ENCODE measurements at regions not wholly inside any gene's neighbourhood (a gene's known extent, or its start where the extent isn't known, plus 50 kb on each side); places are given as distances from the start of the nearest gene placed in this dataset.

DNA sequence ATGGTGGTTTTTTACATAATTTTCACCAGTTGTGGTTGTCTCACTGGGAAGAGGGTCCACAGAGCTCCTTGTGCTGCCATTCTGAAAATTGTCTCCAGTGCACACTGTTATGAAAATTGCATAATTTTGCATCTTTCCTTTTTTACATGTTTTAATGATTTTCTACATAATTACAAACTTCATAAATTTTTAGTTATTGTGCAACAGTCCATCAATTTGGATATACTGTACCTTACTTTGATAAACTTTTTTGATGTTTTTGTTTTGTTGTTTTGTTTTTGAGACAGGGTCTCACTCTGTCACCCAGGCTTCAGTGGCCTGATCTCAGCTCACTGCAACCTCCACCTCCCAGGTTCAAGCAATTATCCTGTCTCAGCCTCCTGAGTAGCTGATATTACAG is 70.6 kb upstream of the AUTS2 start:
- no peak overlapping the region for H3K4me3 Mint-ChIP-seq
- POLR2A ChIA-PET, result no interaction called here

GRCh38 chr7:69531050-69531449 is 67.2 kb upstream of the AUTS2 start:
- POLR2A ChIA-PET, result no interaction called here
- Histone ChIP-seq H3K27me3 (replicated peaks in 1 of 2; ENCODE audit: control insufficient read depth in 2 of 2, extremely low read depth in 1 of 2, insufficient read depth in 2 of 2, low read length in 1 of 2) (peaks cover 0 to 7% of the 10 kb centered on the region in 2 experiments), H3K9me3 (no peaks in the 10 kb centered on the region), H3K27ac (ENCODE audit: low read length) (no peak overlapping the region), H3K36me3 (ENCODE audit: control insufficient read depth in 2 of 2, extremely low read depth in 1 of 2, insufficient read depth in 1 of 2, low read length in 1 of 2) (no peaks in the 10 kb centered on the region), H3K4me3 (ENCODE audit: control insufficient read depth in 1 of 2, extremely low read depth in 1 of 2, low read length in 1 of 2) (no peak overlapping the region), H3K4me1 (ENCODE audit: control insufficient read depth in 1 of 2, extremely low read depth in 1 of 2, insufficient read depth in 2 of 2, low read length in 2 of 2) (no peaks in the 10 kb centered on the region)
- WGBS (ENCODE audit: insufficient coverage), result 80% methylated on average over 1 of the region's 3 CpGs
- no peak for DNase-seq
- H3K36me3 Mint-ChIP-seq, result no peaks in the 10 kb centered on the region
- no peak for ATAC-seq (replicated peaks in 1 of 4)
- H3K27ac Mint-ChIP-seq, result no peak overlapping the region
- no peak overlapping the region for H3K4me3 Mint-ChIP-seq
- CTCF ChIA-PET, result interaction anchor here in 1 of 2 donors (0.6 kb wide), 1 partner anchor 51 kb away, joined by 4 read pairs; no protein-coding TSS in a partner anchor
- H3K4me1 Mint-ChIP-seq, result no peaks in the 10 kb centered on the region
- H3K27me3 Mint-ChIP-seq, result peaks cover 0 to 5% of the 10 kb centered on the region in 2 donors
- no peaks in the 10 kb centered on the region for H3K9me3 Mint-ChIP-seq

More for the DNA sequence above, 70.6 kb upstream of the AUTS2 start:
- no peak overlapping the region for H3K27ac Mint-ChIP-seq
- Histone ChIP-seq H3K27me3 (replicated peaks in 1 of 2; ENCODE audit: control insufficient read depth in 2 of 2, extremely low read depth in 1 of 2, insufficient read depth in 2 of 2, low read length in 1 of 2) (peaks cover 0 to 7% of the 10 kb centered on the region in 2 experiments), H3K36me3 (ENCODE audit: control insufficient read depth in 2 of 2, extremely low read depth in 1 of 2, insufficient read depth in 1 of 2, low read length in 1 of 2) (no peaks in the 10 kb centered on the region), H3K9me3 (no peaks in the 10 kb centered on the region), H3K4me1 (ENCODE audit: control insufficient read depth in 1 of 2, extremely low read depth in 1 of 2, insufficient read depth in 2 of 2, low read length in 2 of 2) (no peaks in the 10 kb centered on the region), H3K27ac (ENCODE audit: low read length) (no peak overlapping the region), H3K4me3 (ENCODE audit: control insufficient read depth in 1 of 2, extremely low read depth in 1 of 2, low read length in 1 of 2) (no peak overlapping the region)
- no peak for ATAC-seq (replicated peaks in 1 of 4)
- no peak for DNase-seq
- H3K27me3 Mint-ChIP-seq, result peaks cover 0 to 5% of the 10 kb centered on the region in 2 donors
- no peaks in the 10 kb centered on the region for H3K4me1 Mint-ChIP-seq
- no peaks in the 10 kb centered on the region for H3K36me3 Mint-ChIP-seq
- CTCF ChIA-PET, result no interaction called here
- H3K9me3 Mint-ChIP-seq, result peaks cover 0 to 10% (median 2%) of the 10 kb centered on the region in 3 donors

GRCh38 chr7:69534461-69535041 is 63.7 kb upstream of the AUTS2 start:
- H3K27ac ChIP-seq (ENCODE audit: low read length), result no peak overlapping the region
- no peaks in the 10 kb centered on the region for H3K36me3 ChIP-seq (ENCODE audit: control insufficient read depth in 2 of 2, extremely low read depth in 1 of 2, insufficient read depth in 1 of 2, low read length in 1 of 2)
- H3K36me3 Mint-ChIP-seq, result no peaks in the 10 kb centered on the region
- H3K4me3 ChIP-seq (ENCODE audit: control insufficient read depth in 1 of 2, extremely low read depth in 1 of 2, low read length in 1 of 2), result no peak overlapping the region
- ChIA-PET CTCF (no interaction called here), POLR2A (no interaction called here)
- no peak overlapping the region for H3K27ac Mint-ChIP-seq
- 86% methylated on average over 11 of the region's 15 CpGs for WGBS (ENCODE audit: insufficient coverage)
- H3K27me3 Mint-ChIP-seq, result no peaks in the 10 kb centered on the region
- H3K4me1 ChIP-seq (ENCODE audit: control insufficient read depth in 1 of 2, extremely low read depth in 1 of 2, insufficient read depth in 2 of 2, low read length in 2 of 2), result no peaks in the 10 kb centered on the region
- H3K4me3 Mint-ChIP-seq, result no peak overlapping the region
- H3K27me3 ChIP-seq (replicated peaks in 1 of 2; ENCODE audit: control insufficient read depth in 2 of 2, extremely low read depth in 1 of 2, insufficient read depth in 2 of 2, low read length in 1 of 2), result no peaks in the 10 kb centered on the region
- DNase-seq, result no peak
- ATAC-seq (replicated peaks in 1 of 4), result no peak
- no peaks in the 10 kb centered on the region for H3K9me3 ChIP-seq
- H3K9me3 Mint-ChIP-seq, result no peaks in the 10 kb centered on the region
- no peaks in the 10 kb centered on the region for H3K4me1 Mint-ChIP-seq

DNA sequence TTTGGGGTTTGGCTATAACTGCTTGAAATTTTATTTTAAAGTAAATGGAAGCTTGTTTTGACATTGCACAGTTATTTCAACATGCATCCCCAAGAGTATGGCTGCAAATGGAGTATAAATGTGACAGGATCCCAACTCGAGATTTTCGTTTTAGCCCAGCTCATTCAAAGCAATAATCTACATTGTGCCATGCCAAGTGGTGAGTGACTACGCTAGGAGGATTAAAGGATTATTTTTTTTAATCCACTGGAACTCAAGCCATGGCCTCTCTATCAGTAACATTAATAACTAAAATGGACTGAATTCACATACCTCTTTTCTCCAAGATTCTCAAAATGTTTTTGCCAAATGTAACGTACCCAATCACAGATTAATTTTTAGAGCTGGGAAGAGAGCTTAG is 60.6 kb upstream of the AUTS2 start:
- Histone ChIP-seq H3K36me3 (ENCODE audit: control insufficient read depth in 2 of 2, extremely low read depth in 1 of 2, insufficient read depth in 1 of 2, low read length in 1 of 2) (no peaks in the 10 kb centered on the region), H3K9me3 (no peaks in the 10 kb centered on the region), H3K4me1 (ENCODE audit: control insufficient read depth in 1 of 2, extremely low read depth in 1 of 2, insufficient read depth in 2 of 2, low read length in 2 of 2) (no peaks in the 10 kb centered on the region), H3K27ac (ENCODE audit: low read length) (no peak overlapping the region), H3K27me3 (replicated peaks in 1 of 2; ENCODE audit: control insufficient read depth in 2 of 2, extremely low read depth in 1 of 2, insufficient read depth in 2 of 2, low read length in 1 of 2) (no peaks in the 10 kb centered on the region), H3K4me3 (ENCODE audit: control insufficient read depth in 1 of 2, extremely low read depth in 1 of 2, low read length in 1 of 2) (no peak overlapping the region)
- H3K27me3 Mint-ChIP-seq, result peaks cover 0 to 3% of the 10 kb centered on the region in 2 donors
- H3K4me3 Mint-ChIP-seq, result no peak overlapping the region
- no peak for DNase-seq
- no peaks in the 10 kb centered on the region for H3K4me1 Mint-ChIP-seq
- POLR2A ChIA-PET, result no interaction called here
- H3K9me3 Mint-ChIP-seq, result peaks cover 0 to 15% (median 3%) of the 10 kb centered on the region in 3 donors
- WGBS (ENCODE audit: insufficient coverage), result 100% methylated on average over 1 of the region's 4 CpGs
- H3K36me3 Mint-ChIP-seq, result no peaks in the 10 kb centered on the region
- CTCF ChIA-PET, result no interaction called here
- no peak overlapping the region for H3K27ac Mint-ChIP-seq
- no peak for ATAC-seq (replicated peaks in 1 of 4)

DNA sequence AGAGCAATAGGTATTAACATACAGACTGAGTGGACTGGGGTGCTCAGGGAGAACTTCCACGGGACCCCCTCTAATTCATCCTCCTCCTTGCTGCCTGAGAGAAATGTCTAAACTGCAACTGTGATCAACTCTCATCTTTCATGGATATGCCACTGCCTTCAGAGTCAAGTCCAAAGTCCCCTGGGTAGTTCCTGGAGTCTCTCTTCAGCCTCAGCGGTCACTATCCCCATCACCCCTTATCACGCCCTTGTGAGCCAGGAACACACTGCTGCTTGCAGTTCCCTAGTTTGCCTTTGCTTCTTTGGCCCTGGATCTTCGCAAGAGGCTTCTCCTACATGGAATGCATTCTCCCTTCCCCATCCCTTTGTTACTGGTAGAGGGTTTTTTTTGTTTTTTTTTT is 58.7 kb upstream of the AUTS2 start:
- H3K4me3 ChIP-seq (ENCODE audit: control insufficient read depth in 1 of 2, extremely low read depth in 1 of 2, low read length in 1 of 2), result no peak overlapping the region
- H3K27ac Mint-ChIP-seq, result no peak overlapping the region
- H3K4me1 Mint-ChIP-seq, result no peaks in the 10 kb centered on the region
- H3K27ac ChIP-seq (ENCODE audit: low read length), result no peak overlapping the region
- ATAC-seq (replicated peaks in 1 of 4), result no peak
- no peaks in the 10 kb centered on the region for H3K4me1 ChIP-seq (ENCODE audit: control insufficient read depth in 1 of 2, extremely low read depth in 1 of 2, insufficient read depth in 2 of 2, low read length in 2 of 2)
- CTCF ChIA-PET, result no interaction called here
- H3K4me3 Mint-ChIP-seq, result no peak overlapping the region
- no peaks in the 10 kb centered on the region for H3K9me3 ChIP-seq
- POLR2A ChIA-PET, result no interaction called here
- H3K36me3 Mint-ChIP-seq, result no peaks in the 10 kb centered on the region
- no peaks in the 10 kb centered on the region for H3K36me3 ChIP-seq (ENCODE audit: control insufficient read depth in 2 of 2, extremely low read depth in 1 of 2, insufficient read depth in 1 of 2, low read length in 1 of 2)
- 67% methylated on average over 1 of the region's 4 CpGs for WGBS (ENCODE audit: insufficient coverage)
- peaks cover 0 to 3% of the 10 kb centered on the region in 2 donors for H3K27me3 Mint-ChIP-seq
- no peaks in the 10 kb centered on the region for H3K27me3 ChIP-seq (replicated peaks in 1 of 2; ENCODE audit: control insufficient read depth in 2 of 2, extremely low read depth in 1 of 2, insufficient read depth in 2 of 2, low read length in 1 of 2)
- H3K9me3 Mint-ChIP-seq, result peaks cover 0 to 16% (median 3%) of the 10 kb centered on the region in 3 donors
- no peak for DNase-seq

DNA sequence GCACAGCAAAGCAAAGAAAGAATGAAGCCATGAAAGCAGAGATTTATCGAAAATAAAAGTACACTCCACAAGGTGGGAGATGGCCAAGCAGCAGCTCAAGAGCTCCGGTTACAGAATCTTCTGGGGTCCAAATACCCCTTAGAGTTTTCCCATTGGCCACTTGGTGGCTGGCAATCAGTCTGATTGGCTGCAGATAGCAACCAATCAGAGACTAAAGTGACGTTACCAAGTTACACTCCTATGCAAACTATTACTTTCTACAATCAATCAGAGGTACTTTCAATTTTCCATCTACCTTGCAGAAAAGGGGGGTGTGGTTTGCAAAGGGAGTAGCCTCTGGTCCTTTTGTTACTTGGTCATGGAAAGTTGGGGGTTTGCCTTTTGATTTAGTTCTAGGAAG is 58.0 kb upstream of the AUTS2 start:
- ChIA-PET CTCF (no interaction called here), POLR2A (interaction anchor here in 1 of 2 donors (0.6 kb wide), 1 partner anchor 72 kb away, joined by 3 read pairs; no protein-coding TSS in a partner anchor)
- DNase-seq (no peak), ATAC-seq (replicated peaks in 1 of 4) (no peak)
- peaks cover 0 to 16% (median 3%) of the 10 kb centered on the region in 3 donors for H3K9me3 Mint-ChIP-seq
- Histone ChIP-seq H3K36me3 (ENCODE audit: control insufficient read depth in 2 of 2, extremely low read depth in 1 of 2, insufficient read depth in 1 of 2, low read length in 1 of 2) (no peaks in the 10 kb centered on the region), H3K9me3 (no peaks in the 10 kb centered on the region), H3K4me3 (ENCODE audit: control insufficient read depth in 1 of 2, extremely low read depth in 1 of 2, low read length in 1 of 2) (no peak overlapping the region), H3K27ac (ENCODE audit: low read length) (no peak overlapping the region), H3K4me1 (ENCODE audit: control insufficient read depth in 1 of 2, extremely low read depth in 1 of 2, insufficient read depth in 2 of 2, low read length in 2 of 2) (no peaks in the 10 kb centered on the region), H3K27me3 (replicated peaks in 1 of 2; ENCODE audit: control insufficient read depth in 2 of 2, extremely low read depth in 1 of 2, insufficient read depth in 2 of 2, low read length in 1 of 2) (no peaks in the 10 kb centered on the region)
- peaks cover 0 to 3% of the 10 kb centered on the region in 2 donors for H3K27me3 Mint-ChIP-seq
- H3K36me3 Mint-ChIP-seq, result no peaks in the 10 kb centered on the region
- no CpG with 5 or more reads among the region's 3 CpGs for WGBS (ENCODE audit: insufficient coverage)
- H3K4me1 Mint-ChIP-seq, result no peaks in the 10 kb centered on the region
- no peak overlapping the region for H3K27ac Mint-ChIP-seq
- H3K4me3 Mint-ChIP-seq, result no peak overlapping the region
